ENCODE measurements at regions not wholly inside any gene's neighbourhood (a gene's known extent, or its start where the extent isn't known, plus 50 kb on each side); places are given as distances from the start of the nearest gene placed in this dataset.
"Not testable (repeated sequence)": the region's sequence is repeated elsewhere in the genome, so short reads cannot be mapped to it uniquely, and the experiment has no call there.

- TF ChIP-seq EP300 (IDR thresholded peaks at IDR 0.05) = not testable (repeated sequence)
- TF ChIP-seq, protein P1, sequence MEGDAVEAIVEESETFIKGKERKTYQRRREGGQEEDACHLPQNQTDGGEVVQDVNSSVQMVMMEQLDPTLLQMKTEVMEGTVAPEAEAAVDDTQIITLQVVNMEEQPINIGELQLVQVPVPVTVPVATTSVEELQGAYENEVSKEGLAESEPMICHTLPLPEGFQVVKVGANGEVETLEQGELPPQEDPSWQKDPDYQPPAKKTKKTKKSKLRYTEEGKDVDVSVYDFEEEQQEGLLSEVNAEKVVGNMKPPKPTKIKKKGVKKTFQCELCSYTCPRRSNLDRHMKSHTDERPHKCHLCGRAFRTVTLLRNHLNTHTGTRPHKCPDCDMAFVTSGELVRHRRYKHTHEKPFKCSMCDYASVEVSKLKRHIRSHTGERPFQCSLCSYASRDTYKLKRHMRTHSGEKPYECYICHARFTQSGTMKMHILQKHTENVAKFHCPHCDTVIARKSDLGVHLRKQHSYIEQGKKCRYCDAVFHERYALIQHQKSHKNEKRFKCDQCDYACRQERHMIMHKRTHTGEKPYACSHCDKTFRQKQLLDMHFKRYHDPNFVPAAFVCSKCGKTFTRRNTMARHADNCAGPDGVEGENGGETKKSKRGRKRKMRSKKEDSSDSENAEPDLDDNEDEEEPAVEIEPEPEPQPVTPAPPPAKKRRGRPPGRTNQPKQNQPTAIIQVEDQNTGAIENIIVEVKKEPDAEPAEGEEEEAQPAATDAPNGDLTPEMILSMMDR (IDR thresholded peaks at IDR 0.05) = not testable (repeated sequence)
Measured at GRCh38 chr9:63785059-63785458, 1500.0 kb downstream of the FOXD4L5 start.

Measured in tibial nerve (tissue), 4 donors.